H1 (cell line): ENCODE measurements at regions not wholly inside any gene's neighbourhood (a gene's known extent, or its start where the extent isn't known, plus 50 kb on each side); places are given as distances from the start of the nearest gene placed in this dataset.

Source experiments
- CTCF ChIP-seq, 3 experiments: IDR thresholded peaks; 1 replicate in 2 of 3; 2 replicates in 1 of 3; pipeline versions ENCODE4 v1.5.1 to v1.6.1; 2011; ENCODE audit warnings: low read length in 3 of 3, mild to moderate bottlenecking in 3 of 3, inconsistent platforms in 2 of 3, low read depth in 1 of 3, moderate library complexity in 1 of 3; ENCODE audit not compliant: insufficient read depth in 1 of 3; ENCODE audit errors: control extremely low read depth in 1 of 3
- MAFK ChIP-seq: IDR thresholded peaks from 2 replicates; pipeline ENCODE4 v1.6.1; 2012; ENCODE audit warnings: low read depth, mild to moderate bottlenecking, improper control_type of control experiment, low read length
- POLR2AphosphoS5 ChIP-seq: IDR thresholded peaks from 2 replicates; pipeline ENCODE4 v1.6.1; 2011; ENCODE audit warnings: low read depth, low read length
- RAD21 ChIP-seq, 2 experiments: IDR thresholded peaks in 1 of 2; conservative IDR thresholded peaks in 1 of 2; 2 replicates each; pipeline ENCODE4 v1.6.1; 2011; ENCODE audit warnings: low read depth in 2 of 2, low read length in 2 of 2, improper control_type of control experiment in 1 of 2, inconsistent platforms in 1 of 2, mild to moderate bottlenecking in 1 of 2, moderate library complexity in 1 of 2
- SP1 ChIP-seq: IDR thresholded peaks from 2 replicates; pipeline ENCODE4 v1.6.1; 2011; ENCODE audit warnings: low read depth, low read length

- no peak for TF ChIP-seq RAD21 (IDR thresholded peaks at IDR 0.05 in 1 of 2, conservative IDR thresholded peaks at IDR 0.05 in 1 of 2; ENCODE audit: low read depth in 2 of 2, low read length in 2 of 2)
- TF ChIP-seq SP1: no peak
- no peak for TF ChIP-seq CTCF (IDR thresholded peaks at IDR 0.05; ENCODE audit: control extremely low read depth in 1 of 3, insufficient read depth in 1 of 3, low read depth in 1 of 3, low read length in 3 of 3)
- TF ChIP-seq POLR2AphosphoS5: no peak
- no peak for TF ChIP-seq MAFK
Observed at GRCh38 chr13:84962849-84963248, 836.4 kb downstream of the SLITRK6 start.
